ENCODE measurements at regions not wholly inside any gene's neighbourhood (a gene's known extent, or its start where the extent isn't known, plus 50 kb on each side); places are given as distances from the start of the nearest gene placed in this dataset.
A peak's percentile ranks its signal among the peaks of the same experiment; 100 is the strongest.

- Histone ChIP-seq H3K4me3 (no peak overlapping the region), H3K9me3 (no peaks in the 10 kb centered on the region), H3K4me1 (no peaks in the 10 kb centered on the region), H3K36me3 (no peaks in the 10 kb centered on the region), H3K27ac (no peak overlapping the region), H3K27me3 (no peaks in the 10 kb centered on the region)
- no peak for DNase-seq
- TF ChIP-seq POLR2A (IDR thresholded peaks at IDR 0.05) (no peak), CTCF (IDR thresholded peaks at IDR 0.05) (no peak)
- intact Hi-C loops (cut with DNase I; ENCODE audit: low total_unique reads) = no loop called here
Observed at GRCh38 chr1:199561334-199561733, 466.2 kb upstream of the NR5A2 start.

GRCh38 chr1:199573047-199573446 is 454.5 kb upstream of the NR5A2 start:
- peak in 1 of 2 donors; percentile 39 for DNase-seq
- no peak for TF ChIP-seq POLR2A (IDR thresholded peaks at IDR 0.05)
- no peak for TF ChIP-seq CTCF (IDR thresholded peaks at IDR 0.05)

GRCh38 chr1:199574950-199575349 is 452.6 kb upstream of the NR5A2 start:
- Histone ChIP-seq H3K9me3 (no peaks in the 10 kb centered on the region), H3K4me3 (no peak overlapping the region), H3K4me1 (no peaks in the 10 kb centered on the region), H3K27ac (no peak overlapping the region), H3K36me3 (no peaks in the 10 kb centered on the region), H3K27me3 (no peaks in the 10 kb centered on the region)
- intact Hi-C loops (cut with DNase I; ENCODE audit: low total_unique reads) = no loop called here
- TF ChIP-seq CTCF (IDR thresholded peaks at IDR 0.05) (no peak), POLR2A (IDR thresholded peaks at IDR 0.05) (no peak)
- DNase-seq = no peak

More at GRCh38 chr1:199573047-199573446, 454.5 kb upstream of the NR5A2 start:
- Histone ChIP-seq H3K27me3 (no peaks in the 10 kb centered on the region), H3K4me1 (no peaks in the 10 kb centered on the region), H3K4me3 (no peak overlapping the region), H3K27ac (no peak overlapping the region), H3K9me3 (no peaks in the 10 kb centered on the region), H3K36me3 (no peaks in the 10 kb centered on the region)
- intact Hi-C loops (cut with DNase I; ENCODE audit: low total_unique reads) = no loop called here

- no peaks in the 10 kb centered on the region for H3K4me1 ChIP-seq
- intact Hi-C loops (cut with DNase I; ENCODE audit: low total_unique reads) = no loop called here
- H3K9me3 ChIP-seq = no peaks in the 10 kb centered on the region
- DNase-seq = no peak
- H3K4me3 ChIP-seq = no peak overlapping the region
- H3K27ac ChIP-seq = no peak overlapping the region
- TF ChIP-seq CTCF (IDR thresholded peaks at IDR 0.05) (no peak), POLR2A (IDR thresholded peaks at IDR 0.05) (no peak)
- H3K27me3 ChIP-seq = no peaks in the 10 kb centered on the region
- H3K36me3 ChIP-seq = no peaks in the 10 kb centered on the region
Observed at GRCh38 chr1:199580300-199580699, 447.2 kb upstream of the NR5A2 start.

- Histone ChIP-seq H3K4me1 (no peaks in the 10 kb centered on the region), H3K27ac (no peak overlapping the region), H3K36me3 (no peaks in the 10 kb centered on the region), H3K27me3 (no peaks in the 10 kb centered on the region), H3K9me3 (no peaks in the 10 kb centered on the region), H3K4me3 (no peak overlapping the region)
- no peak for DNase-seq
- intact Hi-C loops (cut with DNase I; ENCODE audit: low total_unique reads) = no loop called here
- no peak for TF ChIP-seq POLR2A (IDR thresholded peaks at IDR 0.05)
- no peak for TF ChIP-seq CTCF (IDR thresholded peaks at IDR 0.05)
Observed at GRCh38 chr1:199585392-199585791, 442.1 kb upstream of the NR5A2 start.
